ENCODE measurements at regions not wholly inside any gene's neighbourhood (a gene's known extent, or its start where the extent isn't known, plus 50 kb on each side); places are given as distances from the start of the nearest gene placed in this dataset.

DNA sequence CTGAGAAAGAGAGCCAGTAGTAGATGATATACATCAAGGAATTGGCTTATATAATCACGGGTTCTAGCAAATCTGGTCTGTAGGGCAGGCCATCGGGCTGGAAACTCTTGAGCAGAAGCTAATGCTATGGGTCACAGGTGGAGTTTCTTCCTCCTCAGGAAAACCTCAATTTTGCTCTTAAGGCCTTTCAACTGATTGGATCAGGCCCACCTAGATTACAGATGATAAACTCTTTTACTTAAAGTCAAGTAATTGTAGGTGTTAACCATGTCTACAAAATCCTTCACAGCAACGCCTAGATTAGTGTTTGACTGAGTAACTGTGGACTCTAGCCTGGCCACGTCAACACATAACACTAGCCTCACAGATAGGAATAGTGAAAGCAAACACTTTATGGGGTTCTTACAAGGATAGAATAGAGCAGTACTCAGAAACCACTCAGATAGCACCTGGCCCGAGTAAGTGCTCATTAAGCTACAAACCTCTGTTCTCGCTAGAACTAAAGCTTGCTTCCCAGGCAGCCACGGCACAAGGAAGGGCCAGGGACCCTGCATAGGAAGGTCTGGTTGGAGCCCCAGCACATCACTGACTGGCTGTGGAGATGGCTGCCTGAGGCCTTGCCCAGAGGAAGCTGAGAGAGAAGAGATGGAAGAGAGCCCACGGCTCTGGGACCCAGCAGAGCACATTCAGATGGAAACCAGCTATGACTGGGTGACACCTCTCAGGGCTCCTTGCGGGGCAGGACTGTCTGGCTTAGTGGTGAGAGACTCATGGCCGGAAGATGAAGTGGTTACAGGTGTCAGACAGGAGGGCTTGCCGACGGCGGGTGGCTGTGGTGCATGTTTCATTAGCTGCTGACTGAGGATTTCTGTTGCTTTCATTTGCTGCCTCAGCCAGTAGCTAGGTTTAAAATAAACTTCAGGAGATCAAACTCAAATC lies 202.5 kb upstream of the TLE3 start:
- no peak overlapping the region for H3K14ac ChIP-seq (ENCODE audit: insufficient read length)
- no peaks in the 10 kb centered on the region for H3K79me1 ChIP-seq (ENCODE audit: low read depth, low read length)
- DNase-seq (ENCODE audit: low read depth in 1 of 2, low spot score in 2 of 2), result no peak
- H3K9me3 ChIP-seq (ENCODE audit: insufficient read depth in 2 of 2, low read depth in 1 of 2, low read length in 1 of 2), result peaks cover 0 to 2% of the 10 kb centered on the region in 2 experiments; a peak in 1 of 4 replicates
- H4K91ac ChIP-seq (replicated peaks; ENCODE audit: insufficient read length, low read length), result no peak overlapping the region
- no peak overlapping the region for H3K4me2 ChIP-seq (ENCODE audit: insufficient read depth in 1 of 2, low read depth in 2 of 2, low read length in 2 of 2)
- no peak overlapping the region for H3K4ac ChIP-seq (replicated peaks; ENCODE audit: insufficient read length, low read depth, low read length)
- POLR2A ChIA-PET (ENCODE audit: partially characterized antibody), result interaction anchor here (0.6 kb wide), 1 partner anchor 15 kb away, joined by 3 read pairs; no protein-coding TSS in a partner anchor
- no peak overlapping the region for H2BK5ac ChIP-seq (ENCODE audit: low read depth, low read length)
- no peak overlapping the region for H2BK20ac ChIP-seq (ENCODE audit: low read length)
- no peak overlapping the region for H2AK5ac ChIP-seq (ENCODE audit: low read depth, low read length)
- no peaks in the 10 kb centered on the region for H4K20me1 ChIP-seq (replicated peaks in 1 of 2; ENCODE audit: control insufficient read depth in 1 of 2, insufficient read depth in 2 of 2, low read length in 2 of 2)
- no peaks in the 10 kb centered on the region; a peak in 1 of 7 replicates for H3K27me3 ChIP-seq (replicated peaks in 1 of 4; ENCODE audit: control insufficient read depth in 3 of 4, extremely low read depth in 1 of 4, insufficient read depth in 3 of 4, low read length in 3 of 4)
- no peaks in the 10 kb centered on the region for H3K4me1 ChIP-seq (replicated peaks in 1 of 4; ENCODE audit: control insufficient read depth in 3 of 4, insufficient read depth in 4 of 4, low read length in 3 of 4)
- 88% methylated on average over 13 of the region's 13 CpGs; no CpG with 5 or more reads in 1 of the 2 experiments for WGBS, 2 experiments (ENCODE audit: extremely low coverage in 1 of 2, insufficient coverage in 1 of 2, insufficient read length in 1 of 2, insufficient replicate concordance in 2 of 2, low coverage in 1 of 2, low lambda C conversion rate in 2 of 2, missing lambda C conversion rate in 1 of 2)
- H3K23ac ChIP-seq (ENCODE audit: insufficient read length), result no peak overlapping the region
- H2BK120ac ChIP-seq (replicated peaks; ENCODE audit: low read depth, low read length), result no peak overlapping the region
- H3K36me3 ChIP-seq (ENCODE audit: control insufficient read depth in 2 of 4, insufficient read depth in 4 of 4, low read length in 3 of 4), result no peaks in the 10 kb centered on the region
- no peak overlapping the region for H4K8ac ChIP-seq (ENCODE audit: extremely low read depth, insufficient read depth, low read length)
- H3K56ac ChIP-seq (replicated peaks; ENCODE audit: insufficient read length, low read depth, low read length), result no peak overlapping the region
- H3K27ac ChIP-seq (ENCODE audit: low read depth, low read length), result no peak overlapping the region
- no peak overlapping the region for H4K5ac ChIP-seq (ENCODE audit: insufficient read length, low read depth, low read length)
- H3K9ac ChIP-seq (replicated peaks in 1 of 4; ENCODE audit: extremely low read depth in 1 of 4, low read depth in 3 of 4, low read length in 3 of 4), result no peak overlapping the region
- no peak overlapping the region for H3K18ac ChIP-seq (ENCODE audit: extremely low read depth, low read length)
- no peak overlapping the region for H3K4me3 ChIP-seq (ENCODE audit: extremely low read depth in 1 of 4, insufficient read depth in 2 of 4, low read depth in 3 of 4, low read length in 4 of 4)
- H3K79me2 ChIP-seq (ENCODE audit: control insufficient read depth in 1 of 2, insufficient read depth in 2 of 2, low read length in 2 of 2), result no peaks in the 10 kb centered on the region
- H3K23me2 ChIP-seq (ENCODE audit: low read depth, low read length), result peaks cover 16% of the 10 kb centered on the region; the same call in 1 of the 2 replicates
- no peak overlapping the region for H2AFZ ChIP-seq (ENCODE audit: low read length)
- no peak for FAIRE-seq
- CTCF ChIA-PET (ENCODE audit: partially characterized antibody), result interaction anchor here (0.6 to 0.7 kb wide), 2 partner anchors 9 to 55 kb away, joined by 3 read pairs; no protein-coding TSS in a partner anchor
- no peak for TF ChIP-seq POLR2A (IDR thresholded peaks at IDR 0.05; ENCODE audit: control extremely low read depth in 1 of 2, low read depth in 2 of 2, low read length in 2 of 2)
- H2BK12ac ChIP-seq (ENCODE audit: low read depth, low read length), result no peak overlapping the region
- H2BK15ac ChIP-seq (ENCODE audit: low read length), result no peak overlapping the region

Data from H1 (cell line).